Endothelial cell of umbilical vein (primary cell): ENCODE measurements at regions not wholly inside any gene's neighbourhood (a gene's known extent, or its start where the extent isn't known, plus 50 kb on each side); places are given as distances from the start of the nearest gene placed in this dataset.

Experiments
- BruUV-seq: library from RNA; stranded (reverse); fragments of 400-500 nt; replicated peaks from 2 replicates; lab custom pipeline; 2021; lab: Mats Ljungman, UMichigan
- CTCF ChIA-PET: fragments of 300-600, 350-600 bp; sonication (Branson Sonifier 250); formaldehyde crosslinking; loops from one replicate; lab custom pipeline; 2021; ENCODE audit warnings: antibody characterized with exemption, inconsistent platforms; lab: Charles Lee
- POLR2A ChIA-PET: fragments of 300-600, 350-600 bp; sonication (Branson Sonifier 250); formaldehyde crosslinking; loops from one replicate; lab custom pipeline; 2021; ENCODE audit warnings: antibody characterized with exemption, inconsistent platforms; lab: Charles Lee
- DNase-seq: peaks from one replicate; pipeline ENCODE4 v3.0.0-alpha.2; 2011; ENCODE audit warnings: low read depth, low spot score
- FAIRE-seq: peaks from 2 replicates; lab custom pipeline; 2011; peaks lifted over from hg19 to GRCh38; lab: Jason Lieb, UNC
- H2AFZ ChIP-seq: 2 replicates; pipeline ENCODE4 v1.6.0; 2012; ENCODE audit warnings: low read depth, low read length, control low read depth, inconsistent platforms
- H3K27ac ChIP-seq: 2 replicates; pipeline ENCODE4 v1.5.1; 2011; ENCODE audit warnings: low read depth, mild to moderate bottlenecking, control low read depth, low read length, moderate library complexity; ENCODE audit not compliant: insufficient read depth
- H3K27me3 ChIP-seq, 2 experiments: 2 replicates each; pipeline versions ENCODE4 v1.6.0 to v1.6.1; 2011; ENCODE audit warnings: low read length in 2 of 2, mixed read lengths in 1 of 2; ENCODE audit not compliant: control insufficient read depth in 2 of 2, insufficient read depth in 2 of 2
- H3K36me3 ChIP-seq, 2 experiments: 2 replicates in 1 of 2; 3 replicates in 1 of 2; pipeline ENCODE4 v1.5.1; 2011; ENCODE audit warnings: low read length in 2 of 2, mild to moderate bottlenecking in 1 of 2, moderate library complexity in 1 of 2; ENCODE audit not compliant: control insufficient read depth in 2 of 2, insufficient read depth in 2 of 2; ENCODE audit errors: extremely low read depth in 1 of 2
- H3K4me1 ChIP-seq: 3 replicates; pipeline ENCODE4 v1.5.1; 2011; ENCODE audit warnings: mild to moderate bottlenecking, low read length; ENCODE audit not compliant: control insufficient read depth, insufficient read depth; ENCODE audit errors: extremely low read depth
- H3K4me2 ChIP-seq: 2 replicates; pipeline ENCODE4 v1.6.1; 2011; ENCODE audit warnings: low read length, control low read depth, mixed read lengths; ENCODE audit not compliant: insufficient read depth
- H3K4me3 ChIP-seq, 3 experiments: fragments of 200-600 bp in 1 of 3; sonication (generic), shearing (Covaris generic) in 1 of 3; replicated peaks in 1 of 3; 2 replicates each; pipeline ENCODE4 v1.5.1; 2011 to 2016; ENCODE audit warnings: control low read depth in 3 of 3, low read length in 3 of 3, mild to moderate bottlenecking in 2 of 3, inconsistent platforms in 1 of 3, low read depth in 1 of 3, moderate library complexity in 1 of 3; ENCODE audit not compliant: insufficient read depth in 1 of 3
- H3K79me2 ChIP-seq: 2 replicates; pipeline ENCODE4 v1.6.0; 2012; ENCODE audit warnings: low read length, inconsistent platforms; ENCODE audit not compliant: control insufficient read depth, insufficient read depth
- H3K9ac ChIP-seq: replicated peaks from 2 replicates; pipeline ENCODE3; 2011; ENCODE audit warnings: low read length, control low read depth; ENCODE audit not compliant: insufficient read depth; ENCODE audit errors: extremely low read depth
- H3K9me1 ChIP-seq: replicated peaks from 3 replicates; pipeline ENCODE4 v1.6.0; 2011; ENCODE audit warnings: mild to moderate bottlenecking, low read length; ENCODE audit not compliant: control insufficient read depth, insufficient read depth; ENCODE audit errors: extremely low read depth
- H3K9me3 ChIP-seq: replicated peaks from 2 replicates; pipeline ENCODE4 v1.5.1; 2012; ENCODE audit warnings: low read length, inconsistent platforms; ENCODE audit not compliant: control insufficient read depth, insufficient read depth
- H4K20me1 ChIP-seq: replicated peaks from 2 replicates; pipeline ENCODE3; 2011; ENCODE audit warnings: mild to moderate bottlenecking, low read length; ENCODE audit not compliant: control insufficient read depth, insufficient read depth; ENCODE audit errors: extremely low read depth
- EZH2 ChIP-seq: IDR thresholded peaks from 2 replicates; pipeline ENCODE4 v1.6.1; 2012; ENCODE audit warnings: borderline replicate concordance, low read depth, mild to moderate bottlenecking, moderate library complexity, low read length, inconsistent platforms; ENCODE audit not compliant: severe bottlenecking
- FOS ChIP-seq: IDR thresholded peaks from 2 replicates; pipeline ENCODE4 v1.6.1; 2011; ENCODE audit warnings: mild to moderate bottlenecking, low read length, moderate library complexity, borderline replicate concordance; ENCODE audit not compliant: insufficient read depth
- GATA2 ChIP-seq: IDR thresholded peaks from 2 replicates; pipeline ENCODE4 v1.7.0; 2011; ENCODE audit warnings: low read depth, mild to moderate bottlenecking, moderate library complexity, mixed read lengths, low read length; ENCODE audit not compliant: insufficient read length, insufficient read depth
- JUN ChIP-seq: IDR thresholded peaks from 2 replicates; pipeline ENCODE4 v1.6.1; 2011; ENCODE audit warnings: borderline replicate concordance, low read depth; ENCODE audit not compliant: insufficient read length, insufficient read depth
- MYC ChIP-seq: IDR thresholded peaks from one replicate; pipeline ENCODE4 v1.6.1; 2011; ENCODE audit warnings: mild to moderate bottlenecking, low read depth, low read length
- POLR2A ChIP-seq: IDR thresholded peaks from 2 replicates; pipeline ENCODE4 v1.6.1; 2012; ENCODE audit warnings: low read depth, mild to moderate bottlenecking, control low read depth, low read length
- POLR2AphosphoS5 ChIP-seq: IDR thresholded peaks from 2 replicates; pipeline ENCODE4 v1.6.1; 2012; ENCODE audit warnings: low read depth, mild to moderate bottlenecking, control low read depth, low read length, moderate library complexity; ENCODE audit not compliant: insufficient read depth
- dilution Hi-C: fragments of 300-500 bp; cut with MboI; formaldehyde crosslinking; loops from one replicate; pipeline ENCODE4 v1.15.0; 2019; ENCODE audit warnings: low sequenced_read_pairs; ENCODE audit not compliant: extremely low pct_ligation_motif_present
- intact Hi-C: fragments of 100-400 bp; cut with micrococcal nuclease; formaldehyde crosslinking; loops from one replicate; pipeline ENCODE4 v1.10.0; 2022
- TF ChIP-seq, protein P1 (sequence below): IDR thresholded peaks from 2 replicates; pipeline ENCODE4 v1.6.1; 2011; ENCODE audit not compliant: insufficient read depth, insufficient read length
- TF ChIP-seq, protein P2 (sequence below), 2 donors: IDR thresholded peaks; 1 replicate in 1 of 2; 2 replicates in 1 of 2; pipeline ENCODE4 v1.5.1; 2011; ENCODE audit warnings: low read length in 2 of 2, mild to moderate bottlenecking in 2 of 2, moderate library complexity in 2 of 2, control low read depth in 1 of 2, inconsistent platforms in 1 of 2, low read depth in 1 of 2; ENCODE audit not compliant: insufficient read depth in 1 of 2; ENCODE audit errors: extremely low read depth in 1 of 2

DNA sequence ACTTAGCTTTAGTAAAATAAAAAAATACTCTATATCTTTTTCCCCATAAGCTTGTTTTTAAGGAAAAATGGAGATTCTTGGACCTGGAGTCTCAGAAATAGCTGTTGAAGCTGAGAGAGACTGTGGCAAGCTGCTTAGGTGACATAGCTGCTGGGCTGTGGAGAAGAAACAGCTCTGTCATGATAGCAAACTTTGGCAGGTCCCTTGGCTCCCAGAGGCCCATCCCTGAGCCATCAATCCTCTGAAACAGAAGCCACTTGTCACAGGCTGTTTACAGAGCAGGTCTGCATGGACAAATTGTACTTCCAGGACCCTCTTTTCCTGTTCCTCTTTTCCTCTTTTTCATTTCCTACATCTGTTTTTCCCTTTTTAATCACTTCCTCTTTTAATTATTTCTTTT lies 1370.1 kb upstream of the CRIM1 start:
- TF ChIP-seq, protein P1, sequence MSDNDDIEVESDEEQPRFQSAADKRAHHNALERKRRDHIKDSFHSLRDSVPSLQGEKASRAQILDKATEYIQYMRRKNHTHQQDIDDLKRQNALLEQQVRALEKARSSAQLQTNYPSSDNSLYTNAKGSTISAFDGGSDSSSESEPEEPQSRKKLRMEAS = no peak
- TF ChIP-seq POLR2AphosphoS5 (no peak), FOS (no peak), EZH2 (no peak), POLR2A (no peak), JUN (no peak), MYC (no peak), GATA2 (no peak)
- TF ChIP-seq, protein P2, sequence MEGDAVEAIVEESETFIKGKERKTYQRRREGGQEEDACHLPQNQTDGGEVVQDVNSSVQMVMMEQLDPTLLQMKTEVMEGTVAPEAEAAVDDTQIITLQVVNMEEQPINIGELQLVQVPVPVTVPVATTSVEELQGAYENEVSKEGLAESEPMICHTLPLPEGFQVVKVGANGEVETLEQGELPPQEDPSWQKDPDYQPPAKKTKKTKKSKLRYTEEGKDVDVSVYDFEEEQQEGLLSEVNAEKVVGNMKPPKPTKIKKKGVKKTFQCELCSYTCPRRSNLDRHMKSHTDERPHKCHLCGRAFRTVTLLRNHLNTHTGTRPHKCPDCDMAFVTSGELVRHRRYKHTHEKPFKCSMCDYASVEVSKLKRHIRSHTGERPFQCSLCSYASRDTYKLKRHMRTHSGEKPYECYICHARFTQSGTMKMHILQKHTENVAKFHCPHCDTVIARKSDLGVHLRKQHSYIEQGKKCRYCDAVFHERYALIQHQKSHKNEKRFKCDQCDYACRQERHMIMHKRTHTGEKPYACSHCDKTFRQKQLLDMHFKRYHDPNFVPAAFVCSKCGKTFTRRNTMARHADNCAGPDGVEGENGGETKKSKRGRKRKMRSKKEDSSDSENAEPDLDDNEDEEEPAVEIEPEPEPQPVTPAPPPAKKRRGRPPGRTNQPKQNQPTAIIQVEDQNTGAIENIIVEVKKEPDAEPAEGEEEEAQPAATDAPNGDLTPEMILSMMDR (IDR thresholded peaks at IDR 0.05; ENCODE audit: extremely low read depth in 1 of 2, insufficient read depth in 1 of 2, low read depth in 1 of 2, low read length in 2 of 2) = no peak
- Histone ChIP-seq H4K20me1 (no peaks in the 10 kb centered on the region), H3K4me1 (no peaks in the 10 kb centered on the region), H3K4me2 (no peak overlapping the region), H3K36me3 (no peaks in the 10 kb centered on the region), H3K9me1 (no peaks in the 10 kb centered on the region), H3K27ac (no peak overlapping the region), H3K9ac (no peak overlapping the region), H2AFZ (no peak overlapping the region), H3K79me2 (no peaks in the 10 kb centered on the region), H3K4me3 (no peak overlapping the region), H3K27me3 (no peaks in the 10 kb centered on the region), H3K9me3 (no peaks in the 10 kb centered on the region)
- intact Hi-C loops (no loop called here), dilution Hi-C loops (no loop called here)
- FAIRE-seq = no peak
- CTCF ChIA-PET = no interaction called here
- POLR2A ChIA-PET = no interaction called here
- DNase-seq = no peak
- BruUV-seq = no TSS peak
